ENCODE measurements at regions not wholly inside any gene's neighbourhood (a gene's known extent, or its start where the extent isn't known, plus 50 kb on each side); places are given as distances from the start of the nearest gene placed in this dataset.

DNA sequence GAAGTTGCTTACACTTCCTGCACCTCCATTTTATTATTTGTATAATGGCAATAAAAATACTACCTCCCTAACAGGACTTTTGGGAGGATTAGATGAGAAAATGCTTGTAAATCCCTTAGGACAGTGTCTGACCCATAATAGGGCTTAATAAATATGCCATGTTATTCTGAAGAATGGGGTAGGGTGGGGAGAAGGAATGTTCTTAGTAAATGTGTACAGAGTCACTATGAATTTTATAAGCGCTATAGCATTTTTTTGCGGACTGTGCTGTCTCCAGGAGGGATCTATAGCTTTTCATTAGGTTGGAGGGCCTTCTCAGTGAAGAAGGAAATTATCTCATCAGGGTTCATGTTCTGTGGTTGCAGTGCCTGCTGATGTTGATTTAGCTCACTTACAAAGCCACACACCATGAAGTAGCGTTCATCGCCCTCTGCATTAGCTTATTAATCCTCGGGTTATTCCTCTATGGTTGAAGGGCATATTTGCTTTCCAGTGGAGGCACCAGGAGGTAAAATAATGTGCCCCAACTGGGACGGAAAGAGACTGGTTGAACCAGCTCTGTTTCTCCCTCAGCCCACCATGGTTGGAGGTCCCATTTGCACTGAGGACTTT is 497.1 kb downstream of the ARHGEF28 start (continued):
- TF ChIP-seq, protein P1, sequence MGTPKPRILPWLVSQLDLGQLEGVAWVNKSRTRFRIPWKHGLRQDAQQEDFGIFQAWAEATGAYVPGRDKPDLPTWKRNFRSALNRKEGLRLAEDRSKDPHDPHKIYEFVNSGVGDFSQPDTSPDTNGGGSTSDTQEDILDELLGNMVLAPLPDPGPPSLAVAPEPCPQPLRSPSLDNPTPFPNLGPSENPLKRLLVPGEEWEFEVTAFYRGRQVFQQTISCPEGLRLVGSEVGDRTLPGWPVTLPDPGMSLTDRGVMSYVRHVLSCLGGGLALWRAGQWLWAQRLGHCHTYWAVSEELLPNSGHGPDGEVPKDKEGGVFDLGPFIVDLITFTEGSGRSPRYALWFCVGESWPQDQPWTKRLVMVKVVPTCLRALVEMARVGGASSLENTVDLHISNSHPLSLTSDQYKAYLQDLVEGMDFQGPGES (IDR thresholded peaks at IDR 0.05): no peak
- no peak for TF ChIP-seq SREBF2 (IDR thresholded peaks at IDR 0.05; ENCODE audit: low read length)
- no peak for TF ChIP-seq ETV6 (conservative IDR thresholded peaks at IDR 0.05 in 1 of 2, IDR thresholded peaks at IDR 0.05 in 1 of 2; ENCODE audit: borderline replicate concordance in 1 of 2, low read depth in 1 of 2)
- no peak for TF ChIP-seq JUNB (IDR thresholded peaks at IDR 0.05)
- TF ChIP-seq BRCA1 (IDR thresholded peaks at IDR 0.05; ENCODE audit: low read depth, low read length): no peak
- no peak for TF ChIP-seq SMARCA5 (IDR thresholded peaks at IDR 0.05)
- TF ChIP-seq SIX5 (IDR thresholded peaks at IDR 0.05; ENCODE audit: low read depth, low read length, severe bottlenecking): no peak
- TF ChIP-seq KDM1A (IDR thresholded peaks at IDR 0.05; ENCODE audit: borderline replicate concordance): no peak

DNA sequence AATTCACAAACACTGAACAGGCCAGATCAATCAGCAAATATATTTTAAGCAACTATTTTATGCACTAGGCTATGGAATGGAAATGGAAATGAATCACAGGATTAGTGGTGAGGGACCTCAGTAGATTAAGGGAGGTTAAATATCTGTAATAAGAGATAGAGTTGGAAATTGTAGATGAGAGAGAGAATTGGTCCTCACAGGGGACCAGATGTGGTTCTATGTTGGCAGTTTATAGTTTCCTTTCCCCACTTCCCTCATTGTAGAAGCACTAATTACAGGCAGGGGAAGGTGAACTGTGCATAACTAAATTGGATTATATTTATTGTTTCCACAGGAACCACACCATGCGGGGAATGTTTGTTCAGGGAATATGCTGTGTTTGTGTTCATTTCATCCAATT is 496.2 kb downstream of the ARHGEF28 start:
- H3K9me3 ChIP-seq (replicated peaks; ENCODE audit: control insufficient read depth, insufficient read depth, low read length): no peaks in the 10 kb centered on the region; the same call in 2 of the 3 replicates
- ChIA-PET POLR2A (no interaction called here), RAD21 (ENCODE audit: unreplicated experiment) (no interaction called here), SMC1A (ENCODE audit: uncharacterized antibody, unreplicated experiment) (interaction anchor here (1.2 kb wide), 1 partner anchor 25 kb away, joined by 3 read pairs; no protein-coding TSS in a partner anchor), CTCF (interaction anchor here (1.5 kb wide), 1 partner anchor 29 kb away, joined by 3 read pairs; no protein-coding TSS in a partner anchor)
- H4K20me1 ChIP-seq (ENCODE audit: control insufficient read depth, insufficient read depth): no peaks in the 10 kb centered on the region
- in situ Hi-C loops (cut with MboI) (no loop called here), intact Hi-C loops (cut with micrococcal nuclease; ENCODE audit: unreplicated experiment) (no loop called here)
- no peaks in the 10 kb centered on the region for H3K36me3 ChIP-seq (ENCODE audit: control insufficient read depth in 2 of 2, insufficient read depth in 2 of 2, low read length in 1 of 2)
- no peak for ATAC-seq
- no peak overlapping the region for H3K9ac ChIP-seq (ENCODE audit: control insufficient read depth, insufficient read depth, low read length)
- H3K4me2 ChIP-seq (ENCODE audit: control insufficient read depth, insufficient read depth): no peak overlapping the region
- WGBS (ENCODE audit: insufficient coverage, insufficient replicate concordance, low lambda C conversion rate, missing lambda C conversion rate): 60% methylated on average over 1 of the region's 1 CpG
- H3K4me3 ChIP-seq: no peak overlapping the region
- no peaks in the 10 kb centered on the region for H3K4me1 ChIP-seq (ENCODE audit: control insufficient read depth, insufficient read depth, low read length)
- TF ChIP-seq PAX8 (IDR thresholded peaks at IDR 0.05): no peak
- no peak for TF ChIP-seq SUZ12 (IDR thresholded peaks at IDR 0.05; ENCODE audit: unreplicated experiment)
- TF ChIP-seq, protein P2, sequence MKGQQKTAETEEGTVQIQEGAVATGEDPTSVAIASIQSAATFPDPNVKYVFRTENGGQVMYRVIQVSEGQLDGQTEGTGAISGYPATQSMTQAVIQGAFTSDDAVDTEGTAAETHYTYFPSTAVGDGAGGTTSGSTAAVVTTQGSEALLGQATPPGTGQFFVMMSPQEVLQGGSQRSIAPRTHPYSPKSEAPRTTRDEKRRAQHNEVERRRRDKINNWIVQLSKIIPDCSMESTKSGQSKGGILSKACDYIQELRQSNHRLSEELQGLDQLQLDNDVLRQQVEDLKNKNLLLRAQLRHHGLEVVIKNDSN (IDR thresholded peaks at IDR 0.05; ENCODE audit: borderline replicate concordance, extremely low read length, insufficient read depth, low read depth, low read length): no peak
- TF ChIP-seq, protein P3, sequence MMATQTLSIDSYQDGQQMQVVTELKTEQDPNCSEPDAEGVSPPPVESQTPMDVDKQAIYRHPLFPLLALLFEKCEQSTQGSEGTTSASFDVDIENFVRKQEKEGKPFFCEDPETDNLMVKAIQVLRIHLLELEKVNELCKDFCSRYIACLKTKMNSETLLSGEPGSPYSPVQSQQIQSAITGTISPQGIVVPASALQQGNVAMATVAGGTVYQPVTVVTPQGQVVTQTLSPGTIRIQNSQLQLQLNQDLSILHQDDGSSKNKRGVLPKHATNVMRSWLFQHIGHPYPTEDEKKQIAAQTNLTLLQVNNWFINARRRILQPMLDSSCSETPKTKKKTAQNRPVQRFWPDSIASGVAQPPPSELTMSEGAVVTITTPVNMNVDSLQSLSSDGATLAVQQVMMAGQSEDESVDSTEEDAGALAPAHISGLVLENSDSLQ (IDR thresholded peaks at IDR 0.05): no peak
- no TSS peak for BruUV-seq (replicated peaks)
- peaks cover under 1 to 8% of the 10 kb centered on the region in 2 experiments; a peak in 1 of 4 replicates for H3K27me3 ChIP-seq (replicated peaks in 1 of 2; ENCODE audit: control insufficient read depth in 2 of 2, insufficient read depth in 2 of 2, low read length in 1 of 2)
- H2AFZ ChIP-seq (ENCODE audit: control insufficient read depth, low read depth, low read length): no peak overlapping the region
- FAIRE-seq: no peak
- no peak for DNase-seq (ENCODE audit: low read depth, low spot score)
- no peaks in the 10 kb centered on the region for H3K79me2 ChIP-seq (ENCODE audit: control insufficient read depth, insufficient read depth, low read length)
- no peak overlapping the region for H3K27ac ChIP-seq (ENCODE audit: control insufficient read depth, insufficient read depth)
